Erythroblast (primary cell): ENCODE measurements at regions not wholly inside any gene's neighbourhood (a gene's known extent, or its start where the extent isn't known, plus 50 kb on each side); places are given as distances from the start of the nearest gene placed in this dataset.

ENCODE experiments used
- GATA1 ChIP-seq: IDR thresholded peaks from 2 replicates; pipeline ENCODE4 v1.6.1; 2011; ENCODE audit warnings: low read depth, mild to moderate bottlenecking, control low read depth, low read length, moderate library complexity
- POLR2A ChIP-seq: IDR thresholded peaks from 2 replicates; pipeline ENCODE4 v1.6.1; 2011; ENCODE audit warnings: mild to moderate bottlenecking, low read length

GRCh38 chrX:125132274-125132673, 187.4 kb upstream of the TEX13C start:
- no peak for TF ChIP-seq POLR2A
- TF ChIP-seq GATA1 = no peak
